Stimulated activated CD4-positive, alpha-beta T cell treated with anti-CD3 and anti-CD28 coated beads, TNF-alpha, amount 100 ng/mL, for 48 hours (primary cell): ENCODE measurements at regions not wholly inside any gene's neighbourhood (a gene's known extent, or its start where the extent isn't known, plus 50 kb on each side); places are given as distances from the start of the nearest gene placed in this dataset.

Experiments used
- DNase-seq, 3 donors: peaks; one replicate each; pipeline ENCODE4 v3.0.0-alpha.2; 2020; ENCODE audit warnings: low read depth in 3 of 3

DNA sequence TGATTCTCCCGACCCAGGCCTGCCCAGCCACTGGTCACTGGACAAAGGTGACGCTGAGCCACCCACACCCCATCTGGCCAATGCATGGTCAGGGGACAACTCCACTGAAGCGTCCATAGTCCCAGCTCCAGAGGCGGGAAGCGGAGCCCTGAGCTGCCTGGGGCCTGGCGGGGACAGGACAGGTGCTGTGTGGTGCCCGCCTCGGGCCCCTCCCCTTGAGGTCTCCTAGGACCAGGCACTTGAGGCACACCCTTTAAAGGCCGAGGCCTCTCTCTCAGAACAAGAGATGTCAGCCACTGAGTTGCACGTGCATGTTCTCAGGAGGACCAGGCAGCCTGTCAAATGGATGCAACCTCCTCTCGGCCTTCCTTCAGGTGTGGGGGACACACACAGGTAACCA, 52.5 kb upstream of the PPP2R2D start:
- no peak for DNase-seq

DNA sequence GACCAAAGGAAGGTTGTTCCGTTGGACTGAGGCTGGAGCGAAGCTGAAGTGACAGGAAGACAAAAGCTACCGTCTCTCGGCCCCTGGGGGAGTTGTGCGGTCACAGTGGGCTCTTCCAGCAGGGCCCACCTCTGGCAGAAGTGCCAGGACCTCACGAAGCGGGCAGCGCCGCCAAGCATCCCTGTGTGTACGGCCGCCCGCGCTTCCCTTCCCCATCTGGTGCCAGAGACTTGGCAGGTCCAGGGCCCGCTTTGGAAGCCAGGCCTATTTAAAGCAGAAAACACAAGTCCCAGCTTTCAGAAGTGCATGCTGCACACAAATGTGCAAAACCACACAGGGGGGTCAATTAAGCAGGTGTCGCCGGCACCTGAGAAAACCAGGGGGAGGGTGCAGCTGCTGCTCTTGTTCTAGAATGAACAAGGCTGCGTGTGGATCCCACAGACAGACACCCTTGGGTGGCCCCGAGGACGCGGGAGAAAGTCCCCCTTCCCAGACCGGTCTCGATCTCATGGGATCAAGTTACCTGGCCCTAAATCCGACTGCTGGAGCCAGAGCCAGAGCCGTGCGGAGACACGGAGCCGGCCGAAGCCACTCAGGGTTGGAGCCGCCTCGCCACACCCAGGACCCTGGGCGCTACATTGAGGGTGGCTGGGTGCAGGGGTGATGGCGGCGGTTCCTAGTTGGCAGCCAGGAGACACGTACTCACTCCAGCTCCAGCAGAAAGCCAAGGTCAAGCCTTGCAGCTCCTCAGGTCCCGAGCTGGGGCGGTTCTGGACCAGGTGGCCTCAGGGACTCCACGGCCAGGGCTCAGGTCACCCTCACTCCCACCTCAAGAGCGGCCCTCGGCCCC, 51.8 kb upstream of the PPP2R2D start:
- no peak for DNase-seq

DNA sequence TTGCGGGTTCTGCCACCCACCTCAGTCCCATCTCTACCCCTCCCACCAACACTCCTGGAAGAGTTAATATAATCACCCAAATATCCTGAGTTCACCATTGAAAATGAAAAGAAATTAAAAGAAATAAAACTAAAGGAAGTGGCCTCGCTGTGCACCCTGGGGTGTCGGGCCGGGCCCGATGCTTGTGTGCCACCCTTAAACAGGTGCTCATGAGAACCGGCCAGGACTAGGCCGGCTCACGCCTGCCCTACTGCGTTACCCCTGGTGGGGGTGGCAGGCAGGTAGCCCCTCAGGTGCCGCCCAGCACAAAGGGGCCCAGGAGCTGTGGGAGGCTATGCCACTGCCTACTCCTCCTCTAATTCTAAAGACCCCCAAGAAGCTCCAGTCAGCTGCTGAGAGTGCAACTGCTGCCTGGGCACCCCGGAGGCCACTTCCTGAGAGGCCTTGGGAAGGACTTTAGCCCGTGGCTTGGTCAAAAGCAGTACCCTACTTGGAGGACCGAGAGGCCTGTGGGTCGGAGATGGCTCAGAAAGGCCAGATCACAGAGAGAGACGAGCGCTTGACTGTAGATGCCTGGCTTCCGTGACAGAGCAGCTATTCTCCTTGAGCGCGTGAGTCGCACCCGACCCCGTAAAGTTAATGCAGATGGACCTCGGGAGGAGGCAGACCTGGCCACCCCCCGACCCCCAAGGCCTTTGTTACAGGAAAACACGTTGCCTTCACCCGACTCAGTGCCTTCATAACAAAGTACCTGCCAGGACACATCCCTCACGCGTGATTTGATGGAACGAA, 51.0 kb upstream of the PPP2R2D start:
- no peak for DNase-seq

DNA sequence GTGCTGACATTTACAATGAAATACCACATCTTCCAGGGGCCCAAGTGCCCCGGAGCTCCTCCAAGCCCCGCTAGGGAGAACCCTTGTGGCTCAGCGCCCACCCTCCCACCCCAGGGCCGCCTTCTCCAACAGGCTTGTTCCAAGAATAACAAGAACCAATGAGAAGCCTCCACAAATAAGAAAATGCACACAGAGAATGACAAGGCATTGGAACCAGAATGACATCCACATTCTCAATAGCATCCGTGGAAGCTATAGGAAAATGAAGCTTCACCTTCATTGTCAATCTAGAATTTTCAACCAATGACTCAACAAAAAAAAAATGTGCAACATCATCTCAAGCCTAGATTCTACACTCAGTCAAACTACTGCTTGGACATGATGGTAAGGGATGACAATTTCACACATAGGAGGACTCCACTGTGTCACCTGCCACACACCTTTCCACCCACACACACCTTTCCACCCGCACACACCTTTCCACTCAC, 50.4 kb upstream of the PPP2R2D start:
- no peak for DNase-seq
